HG02763 (cell line): ENCODE measurements at regions not wholly inside any gene's neighbourhood (a gene's known extent, or its start where the extent isn't known, plus 50 kb on each side); places are given as distances from the start of the nearest gene placed in this dataset.
"Not testable (repeated sequence)": the region's sequence is repeated elsewhere in the genome, so short reads cannot be mapped to it uniquely, and the experiment has no call there.

Experiments
- ATAC-seq: cut with Tn5 transposase; IDR thresholded peaks from one replicate; pipeline ENCODE4 v1.9.1; 2021; ENCODE audit warnings: mild to moderate bottlenecking, moderate library complexity; ENCODE audit not compliant: unreplicated experiment

- no peak for ATAC-seq
These were observed 1678.6 kb upstream of the CELF4 start for GRCh38 chr18:39244242-39244641.

- no peak for ATAC-seq
These were observed 1675.9 kb upstream of the CELF4 start for GRCh38 chr18:39241534-39241933.

- no peak for ATAC-seq
These were observed 1673.5 kb upstream of the CELF4 start for GRCh38 chr18:39238981-39239660.

GRCh38 chr18:39235118-39235719 is 1669.6 kb upstream of the CELF4 start:
- no peak for ATAC-seq

- no peak for ATAC-seq
These were observed 1667.3 kb upstream of the CELF4 start for GRCh38 chr18:39232937-39233336.

GRCh38 chr18:39232490-39232889 is 1666.9 kb upstream of the CELF4 start:
- no peak for ATAC-seq

- ATAC-seq: no peak
These were observed 1664.6 kb upstream of the CELF4 start for GRCh38 chr18:39230086-39230803.

- ATAC-seq: not testable (repeated sequence)
These were observed 1662.2 kb upstream of the CELF4 start for GRCh38 chr18:39227769-39228168.

- ATAC-seq: no peak
These were observed 1659.8 kb upstream of the CELF4 start for GRCh38 chr18:39225373-39225772.

GRCh38 chr18:39223283-39223682 is 1657.7 kb upstream of the CELF4 start:
- no peak for ATAC-seq

- no peak for ATAC-seq
These were observed 1650.3 kb upstream of the CELF4 start for GRCh38 chr18:39215920-39216319.

- ATAC-seq: no peak
These were observed 1645.9 kb upstream of the CELF4 start for GRCh38 chr18:39211461-39211860.

GRCh38 chr18:39209173-39209572 is 1643.6 kb upstream of the CELF4 start:
- ATAC-seq: no peak

- ATAC-seq: no peak
These were observed 1643.1 kb upstream of the CELF4 start for GRCh38 chr18:39208729-39209128.

- ATAC-seq: no peak
These were observed 1642.6 kb upstream of the CELF4 start for GRCh38 chr18:39208190-39208589.

- ATAC-seq: not testable (repeated sequence)
These were observed 1641.0 kb upstream of the CELF4 start for GRCh38 chr18:39206398-39207103.

- no peak for ATAC-seq
These were observed 1640.1 kb upstream of the CELF4 start for GRCh38 chr18:39205565-39206195.

- no peak for ATAC-seq
These were observed 1634.6 kb upstream of the CELF4 start for GRCh38 chr18:39200153-39200552.

- ATAC-seq: no peak
These were observed 1633.7 kb upstream of the CELF4 start for GRCh38 chr18:39199231-39199855.

GRCh38 chr18:39198376-39198775 is 1632.8 kb upstream of the CELF4 start:
- no peak for ATAC-seq

- no peak for ATAC-seq
These were observed 1626.3 kb upstream of the CELF4 start for GRCh38 chr18:39191931-39192330.
